GM21529 (cell line): ENCODE measurements at regions not wholly inside any gene's neighbourhood (a gene's known extent, or its start where the extent isn't known, plus 50 kb on each side); places are given as distances from the start of the nearest gene placed in this dataset.

Source experiments
- ATAC-seq: cut with Tn5 transposase; IDR thresholded peaks from one replicate; pipeline ENCODE4 v1.9.1; 2021; ENCODE audit not compliant: unreplicated experiment

- no peak for ATAC-seq
These were observed 350.8 kb downstream of the FBXO8 start for GRCh38 chr4:173932701-173933100.

- no peak for ATAC-seq
These were observed 353.0 kb downstream of the FBXO8 start for GRCh38 chr4:173930329-173930967.

- no peak for ATAC-seq
These were observed 353.5 kb downstream of the FBXO8 start for GRCh38 chr4:173929921-173930320.

- peak; percentile 64 for ATAC-seq
These were observed 358.9 kb downstream of the FBXO8 start for GRCh38 chr4:173924561-173924960.

GRCh38 chr4:173919861-173920260 lies 363.6 kb downstream of the FBXO8 start:
- no peak for ATAC-seq

- ATAC-seq, result no peak
These were observed 364.3 kb downstream of the FBXO8 start for GRCh38 chr4:173919196-173919595.

GRCh38 chr4:173917255-173917960 lies 366.1 kb downstream of the FBXO8 start:
- ATAC-seq, result no peak

- no peak for ATAC-seq
These were observed 370.0 kb downstream of the FBXO8 start for GRCh38 chr4:173913496-173913895.

- ATAC-seq, result no peak
These were observed 371.1 kb downstream of the FBXO8 start for GRCh38 chr4:173912384-173912783.

- ATAC-seq, result no peak
These were observed 372.6 kb downstream of the FBXO8 start for GRCh38 chr4:173910891-173911290.

- no peak for ATAC-seq
These were observed 374.2 kb downstream of the FBXO8 start for GRCh38 chr4:173909294-173909693.

GRCh38 chr4:173899813-173900212 lies 369.8 kb upstream of the HAND2 start:
- no peak for ATAC-seq

- no peak for ATAC-seq
These were observed 361.0 kb upstream of the HAND2 start for GRCh38 chr4:173891072-173891471.

- ATAC-seq, result no peak
These were observed 353.8 kb upstream of the HAND2 start for GRCh38 chr4:173883821-173884220.

GRCh38 chr4:173880897-173881296 lies 350.9 kb upstream of the HAND2 start:
- no peak for ATAC-seq

- no peak for ATAC-seq
These were observed 349.5 kb upstream of the HAND2 start for GRCh38 chr4:173879509-173879908.

- no peak for ATAC-seq
These were observed 348.7 kb upstream of the HAND2 start for GRCh38 chr4:173878701-173879100.

GRCh38 chr4:173871643-173872042 lies 341.6 kb upstream of the HAND2 start:
- ATAC-seq, result no peak

- no peak for ATAC-seq
These were observed 336.4 kb upstream of the HAND2 start for GRCh38 chr4:173866322-173867026.

- ATAC-seq, result no peak
These were observed 332.7 kb upstream of the HAND2 start for GRCh38 chr4:173862754-173863153.

GRCh38 chr4:173860094-173860493 lies 330.1 kb upstream of the HAND2 start:
- ATAC-seq, result no peak

GRCh38 chr4:173859091-173859713 lies 329.2 kb upstream of the HAND2 start:
- no peak for ATAC-seq
